K562 (cell line): ENCODE measurements at regions not wholly inside any gene's neighbourhood (a gene's known extent, or its start where the extent isn't known, plus 50 kb on each side); places are given as distances from the start of the nearest gene placed in this dataset.

Experiments used
- ATAC-seq: fragments of 200-7000 bp; cut with Tn5 transposase; 3 replicates; pipeline ENCODE4 v1.9.1; 2020; ENCODE audit warnings: moderate library complexity
- BruUV-seq: library from RNA; stranded (reverse); fragments of 400-500 nt; replicated peaks from 2 replicates; lab custom pipeline; 2021; lab: Mats Ljungman, UMichigan
- CTCF ChIA-PET: fragments of 300-600 bp; formaldehyde crosslinking; extraction: SDS; loops from one replicate; lab custom pipeline; 2021; ENCODE audit warnings: low intra/inter-chr PET ratio; lab: Yijun Ruan, JAX
- POLR2A ChIA-PET: fragments of 300-600, 350-650 bp; sonication (Branson Sonifier 250); formaldehyde crosslinking; extraction: SDS; loops from one replicate; lab custom pipeline; 2021; ENCODE audit warnings: antibody characterized with exemption, inconsistent platforms; lab: Yijun Ruan, JAX
- DNase-seq, 4 experiments: peaks; one replicate each; pipeline versions ENCODE4 v3.0.0 to v3.0.0-alpha.2; 2011 to 2018; ENCODE audit warnings: low spot score in 3 of 4, mixed read lengths in 3 of 4; ENCODE audit errors: extremely low read depth in 1 of 4
- FAIRE-seq: peaks from 2 replicates; lab custom pipeline; 2011; peaks lifted over from hg19 to GRCh38; lab: Jason Lieb, UNC
- H2AFZ ChIP-seq: 2 replicates; pipeline ENCODE4 v1.6.0; 2011; ENCODE audit warnings: low read depth, low read length, control low read depth, inconsistent platforms
- H3K27ac ChIP-seq: fragments of 200-600 bp; 3 replicates; pipeline ENCODE4 v1.8.0; 2011; ENCODE audit warnings: low read depth, mild to moderate bottlenecking, control low read depth, inconsistent platforms, low read length, moderate library complexity, mixed read lengths; ENCODE audit errors: extremely low read depth
- H3K27me3 ChIP-seq, 2 experiments: fragments of 300-600 bp in 1 of 2; 2 replicates in 1 of 2; 3 replicates in 1 of 2; pipeline versions ENCODE4 v1.6.0 to v1.8.0; 2011; ENCODE audit warnings: inconsistent platforms in 2 of 2, low read length in 2 of 2, mild to moderate bottlenecking in 1 of 2, mixed read lengths in 1 of 2, moderate library complexity in 1 of 2; ENCODE audit not compliant: control insufficient read depth in 2 of 2, insufficient read depth in 2 of 2
- H3K36me3 ChIP-seq: fragments of 300-600 bp; 3 replicates; pipeline ENCODE4 v1.8.0; 2011; ENCODE audit warnings: mild to moderate bottlenecking, low read length, inconsistent platforms; ENCODE audit not compliant: control insufficient read depth, insufficient read depth
- H3K4me1 ChIP-seq, 2 experiments: fragments of 200-600 bp in 1 of 2; replicated peaks in 1 of 2; 2 replicates in 1 of 2; 3 replicates in 1 of 2; pipeline versions ENCODE4 v1.5.1 to v1.8.0; 2011; ENCODE audit warnings: inconsistent platforms in 2 of 2, low read length in 2 of 2, mild to moderate bottlenecking in 1 of 2, mixed read lengths in 1 of 2, moderate library complexity in 1 of 2; ENCODE audit not compliant: control insufficient read depth in 2 of 2, insufficient read depth in 2 of 2
- H3K4me2 ChIP-seq: 2 replicates; pipeline ENCODE4 v1.6.1; 2011; ENCODE audit warnings: low read length, control low read depth, inconsistent platforms, mixed read lengths; ENCODE audit not compliant: insufficient read depth
- H3K4me3 ChIP-seq: fragments of 200-600 bp; sonication (generic), shearing (Covaris generic); 2 replicates; pipeline ENCODE4 v1.5.1; 2016; ENCODE audit warnings: control low read depth, inconsistent platforms
- H3K79me2 ChIP-seq: fragments of 200-600 bp; 3 replicates; pipeline ENCODE4 v1.8.0; 2011; ENCODE audit warnings: low read length, inconsistent platforms; ENCODE audit not compliant: control insufficient read depth, insufficient read depth
- H3K9ac ChIP-seq, 2 experiments: 2 replicates each; pipeline versions ENCODE4 v1.6.0 to v1.6.1; 2011; ENCODE audit warnings: low read depth in 2 of 2, low read length in 2 of 2, control low read depth in 1 of 2, inconsistent platforms in 1 of 2, mild to moderate bottlenecking in 1 of 2, mixed read lengths in 1 of 2; ENCODE audit not compliant: insufficient read depth in 1 of 2
- H3K9me1 ChIP-seq: one replicate; pipeline ENCODE4 v1.6.0; 2011; ENCODE audit warnings: inconsistent platforms, mild to moderate bottlenecking, low read length, moderate library complexity; ENCODE audit not compliant: control insufficient read depth, insufficient read depth
- H3K9me3 ChIP-seq: replicated peaks from 2 replicates; pipeline ENCODE4 v1.5.1; 2011; ENCODE audit warnings: low read depth, low read length, inconsistent platforms; ENCODE audit not compliant: control insufficient read depth, insufficient read depth
- H4K20me1 ChIP-seq: replicated peaks from 2 replicates; pipeline ENCODE4 v1.6.1; 2011; ENCODE audit warnings: low read length, inconsistent platforms, mixed read lengths; ENCODE audit not compliant: control insufficient read depth, insufficient read depth
- KLF10 ChIP-seq: fragments of 250-450 bp; sonication (Bioruptor Pico); IDR thresholded peaks from 2 replicates; pipeline ENCODE4 v1.6.1; 2021; ENCODE audit warnings: matching md5 sums
- RBM25 ChIP-seq: fragments of 200-400 bp; formaldehyde crosslinking; IDR thresholded peaks from 2 replicates; pipeline ENCODE4 v1.6.1; 2018; ENCODE audit warnings: low read length, low read depth, moderate library complexity; ENCODE audit not compliant: severe bottlenecking
- ZNF764 ChIP-seq: fragments of 250-450 bp; sonication (Bioruptor Pico); IDR thresholded peaks from 2 replicates; pipeline ENCODE4 v1.4.0; 2020; ENCODE audit warnings: low read depth, mild to moderate bottlenecking, moderate library complexity
- WGBS: fragments of 100-300 bp; shearing (Covaris generic); methylation state at CpG from one replicate; pipeline ENCODE4 v1.1.6; 2016; ENCODE audit warnings: low coverage, mixed read lengths; ENCODE audit not compliant: insufficient coverage; ENCODE audit errors: missing lambda C conversion rate; 5-methylcytosine and 5-hydroxymethylcytosine counted together
- in situ Hi-C: fragments of 300-500 bp; cut with MboI; formaldehyde crosslinking; loops from 4 replicates; pipeline ENCODE4 v1.15.0; 2018; ENCODE audit warnings: inconsistent platforms, mixed read lengths
- intact Hi-C: fragments of 100-400 bp; cut with micrococcal nuclease; formaldehyde crosslinking; loops from 2 replicates; pipeline ENCODE4 v1.14.2; 2022
- TF ChIP-seq, protein P1 (sequence below): fragments of 150-350 bp; conservative IDR thresholded peaks from 2 replicates; pipeline ENCODE4 v1.6.1; 2014; ENCODE audit warnings: low read length

DNA sequence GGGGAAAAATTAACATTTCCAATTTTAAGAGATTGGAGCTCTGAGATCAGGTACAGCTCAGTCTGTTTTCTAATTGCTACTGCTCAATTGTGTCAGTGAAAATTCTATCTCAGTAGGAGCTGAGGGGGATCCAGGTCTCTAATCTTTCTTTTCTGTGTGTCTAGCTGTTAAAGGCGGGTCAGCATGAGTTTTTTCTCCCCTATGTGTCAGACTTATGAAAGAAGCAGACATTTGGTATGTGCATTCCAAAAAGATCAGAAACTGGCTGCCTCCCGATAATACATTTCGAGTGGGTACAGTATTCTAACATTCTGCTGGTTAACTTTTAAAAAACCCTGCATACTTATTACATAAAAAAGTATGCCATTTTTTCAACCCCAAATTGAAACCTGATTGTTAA is 72.4 kb downstream of the PCDH7 start:
- intact Hi-C loops (no loop called here), in situ Hi-C loops (no loop called here)
- no peak overlapping the region for H3K4me3 ChIP-seq
- no peak overlapping the region for H2AFZ ChIP-seq
- FAIRE-seq: no peak
- no TSS peak for BruUV-seq
- no peak for DNase-seq
- H3K79me2 ChIP-seq: no peaks in the 10 kb centered on the region
- H3K4me1 ChIP-seq: no peaks in the 10 kb centered on the region
- no peak overlapping the region for H3K27ac ChIP-seq
- ATAC-seq: no peak
- H3K36me3 ChIP-seq: no peaks in the 10 kb centered on the region
- 3% methylated on average over 3 of the region's 3 CpGs for WGBS
- ChIA-PET CTCF (no interaction called here), POLR2A (no interaction called here)
- H3K9me3 ChIP-seq: no peaks in the 10 kb centered on the region
- TF ChIP-seq ZNF764 (CRISPR knock-in tag) (no peak), KLF10 (CRISPR knock-in tag) (no peak), RBM25 (no peak)
- TF ChIP-seq, protein P1, sequence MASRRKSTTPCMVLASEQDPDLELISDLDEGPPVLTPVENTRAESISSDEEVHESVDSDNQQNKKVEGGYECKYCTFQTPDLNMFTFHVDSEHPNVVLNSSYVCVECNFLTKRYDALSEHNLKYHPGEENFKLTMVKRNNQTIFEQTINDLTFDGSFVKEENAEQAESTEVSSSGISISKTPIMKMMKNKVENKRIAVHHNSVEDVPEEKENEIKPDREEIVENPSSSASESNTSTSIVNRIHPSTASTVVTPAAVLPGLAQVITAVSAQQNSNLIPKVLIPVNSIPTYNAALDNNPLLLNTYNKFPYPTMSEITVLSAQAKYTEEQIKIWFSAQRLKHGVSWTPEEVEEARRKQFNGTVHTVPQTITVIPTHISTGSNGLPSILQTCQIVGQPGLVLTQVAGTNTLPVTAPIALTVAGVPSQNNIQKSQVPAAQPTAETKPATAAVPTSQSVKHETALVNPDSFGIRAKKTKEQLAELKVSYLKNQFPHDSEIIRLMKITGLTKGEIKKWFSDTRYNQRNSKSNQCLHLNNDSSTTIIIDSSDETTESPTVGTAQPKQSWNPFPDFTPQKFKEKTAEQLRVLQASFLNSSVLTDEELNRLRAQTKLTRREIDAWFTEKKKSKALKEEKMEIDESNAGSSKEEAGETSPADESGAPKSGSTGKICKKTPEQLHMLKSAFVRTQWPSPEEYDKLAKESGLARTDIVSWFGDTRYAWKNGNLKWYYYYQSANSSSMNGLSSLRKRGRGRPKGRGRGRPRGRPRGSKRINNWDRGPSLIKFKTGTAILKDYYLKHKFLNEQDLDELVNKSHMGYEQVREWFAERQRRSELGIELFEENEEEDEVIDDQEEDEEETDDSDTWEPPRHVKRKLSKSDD: no peak
- no peaks in the 10 kb centered on the region for H3K9me1 ChIP-seq
- H3K27me3 ChIP-seq: no peaks in the 10 kb centered on the region
- H4K20me1 ChIP-seq: no peaks in the 10 kb centered on the region
- H3K9ac ChIP-seq: no peak overlapping the region
- H3K4me2 ChIP-seq: no peak overlapping the region
